ENCODE measurements at regions not wholly inside any gene's neighbourhood (a gene's known extent, or its start where the extent isn't known, plus 50 kb on each side); places are given as distances from the start of the nearest gene placed in this dataset.

- TF ChIP-seq ZBTB21 (CRISPR knock-in tag; IDR thresholded peaks at IDR 0.05; ENCODE audit: borderline replicate concordance): no peak
- TF ChIP-seq CTCF (IDR thresholded peaks at IDR 0.05): no peak
- no peak for TF ChIP-seq ARID4B (CRISPR knock-in tag; IDR thresholded peaks at IDR 0.05; ENCODE audit: borderline replicate concordance)
- no peak for TF ChIP-seq NFYB (CRISPR knock-in tag; conservative IDR thresholded peaks at IDR 0.05; ENCODE audit: low read depth)
- TF ChIP-seq TEAD4 (CRISPR knock-in tag; IDR thresholded peaks at IDR 0.05): no peak
- TF ChIP-seq ZNF281 (CRISPR knock-in tag; IDR thresholded peaks at IDR 0.05): no peak
- no peak for TF ChIP-seq FOXP4 (CRISPR knock-in tag; IDR thresholded peaks at IDR 0.05)
- no peak for TF ChIP-seq JUN (CRISPR knock-in tag; IDR thresholded peaks at IDR 0.05)
- no peak for TF ChIP-seq USF2 (CRISPR knock-in tag; IDR thresholded peaks at IDR 0.05)
- TF ChIP-seq FOXK1 (CRISPR knock-in tag; IDR thresholded peaks at IDR 0.05): no peak
- no peak for TF ChIP-seq ESRRA (CRISPR knock-in tag; IDR thresholded peaks at IDR 0.05; ENCODE audit: borderline replicate concordance)
- TF ChIP-seq IRF1 (CRISPR knock-in tag; IDR thresholded peaks at IDR 0.05): no peak
- TF ChIP-seq SMAD3 (CRISPR knock-in tag; IDR thresholded peaks at IDR 0.05; ENCODE audit: borderline replicate concordance): no peak
Measured at GRCh38 chr20:11072982-11073381, 399.2 kb upstream of the JAG1 start.
